OCI-LY3 (cell line): ENCODE measurements at regions not wholly inside any gene's neighbourhood (a gene's known extent, or its start where the extent isn't known, plus 50 kb on each side); places are given as distances from the start of the nearest gene placed in this dataset.

Experiments used
- H2AFZ ChIP-seq: fragments of 200-600, 300-600 bp; shearing (Covaris generic); 2 replicates; pipeline ENCODE4 v1.6.0; 2014; ENCODE audit warnings: antibody characterized with exemption, low read depth, low read length
- H3K27ac ChIP-seq: fragments of 200-600, 300-600 bp; sonication (generic); 2 replicates; pipeline ENCODE4 v1.5.1; 2014; ENCODE audit warnings: mild to moderate bottlenecking, low read length, moderate library complexity, mixed read lengths
- H3K27me3 ChIP-seq: fragments of 200-600, 300-600 bp; sonication (generic); 2 replicates; pipeline ENCODE4 v1.6.1; 2014; ENCODE audit warnings: low read depth, low read length, mixed read lengths
- H3K36me3 ChIP-seq: fragments of 200-600, 300-600 bp; sonication (generic); replicated peaks from 2 replicates; pipeline ENCODE3; 2014; ENCODE audit warnings: low read depth, low read length, mixed read lengths
- H3K4me1 ChIP-seq: fragments of 300-600, 200-600 bp; sonication (generic); 2 replicates; pipeline ENCODE4 v1.6.1; 2014; ENCODE audit warnings: low read length, mixed read lengths
- H3K4me2 ChIP-seq: fragments of 200-600, 300-600 bp; sonication (generic); 2 replicates; pipeline ENCODE4 v1.6.1; 2014; ENCODE audit warnings: low read length, mixed read lengths
- H3K4me3 ChIP-seq: fragments of 300-600, 200-600 bp; sonication (generic); 2 replicates; pipeline ENCODE4 v1.5.1; 2014; ENCODE audit warnings: antibody characterized with exemption, mild to moderate bottlenecking, low read length, moderate library complexity
- H3K79me2 ChIP-seq: fragments of 300-600, 200-600 bp; shearing (Covaris generic); 2 replicates; pipeline ENCODE4 v1.6.1; 2014; ENCODE audit warnings: mild to moderate bottlenecking, low read length, mixed read lengths
- H3K9ac ChIP-seq: fragments of 300-600, 200-600 bp; shearing (Covaris generic); 2 replicates; pipeline ENCODE4 v1.6.0; 2014; ENCODE audit warnings: mild to moderate bottlenecking, low read length, moderate library complexity
- H3K9me3 ChIP-seq: fragments of 200-600, 300-600 bp; shearing (Covaris generic); 2 replicates; pipeline ENCODE4 v1.6.1; 2014; ENCODE audit warnings: low read length, mixed read lengths; ENCODE audit not compliant: insufficient read depth
- H4K20me1 ChIP-seq: fragments of 200-600, 300-600 bp; sonication (generic); 2 replicates; pipeline ENCODE4 v1.6.1; 2016; ENCODE audit warnings: low read length, mixed read lengths; ENCODE audit not compliant: insufficient read depth
- EZH2phosphoT487 ChIP-seq: fragments of 200-600 bp; shearing (Covaris generic); IDR thresholded peaks from 2 replicates; pipeline ENCODE4 v1.6.1; 2018; ENCODE audit warnings: antibody characterized with exemption, mixed run types, low read depth
- TF ChIP-seq, protein P1 (sequence below): fragments of 200-600, 300-600 bp; sonication (generic); IDR thresholded peaks from 2 replicates; pipeline ENCODE4 v1.5.1; 2014; ENCODE audit warnings: antibody characterized with exemption, low read length, low read depth

DNA sequence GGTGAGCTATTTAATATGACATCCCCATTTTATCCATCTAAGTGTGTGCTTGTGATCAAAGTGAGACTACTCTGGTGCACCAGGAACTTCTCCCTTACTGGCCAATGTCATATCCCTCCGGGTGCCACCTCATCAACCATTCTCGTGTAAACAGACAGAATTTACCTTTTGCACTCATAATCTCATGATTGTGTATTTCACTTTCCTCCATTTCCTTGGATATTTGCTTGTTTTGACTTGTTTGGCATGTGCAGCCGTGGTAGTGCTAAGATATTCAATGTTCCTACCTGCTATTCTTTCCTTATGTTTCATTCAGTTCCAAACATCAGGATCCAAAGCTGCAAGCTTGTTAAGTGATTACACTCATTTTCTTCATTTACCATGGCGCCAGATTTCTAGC lies 280.5 kb upstream of the SP8 start:
- Histone ChIP-seq H3K4me3 (no peak overlapping the region), H3K79me2 (no peaks in the 10 kb centered on the region), H2AFZ (no peak overlapping the region), H3K27me3 (no peaks in the 10 kb centered on the region), H3K4me2 (no peak overlapping the region), H3K9me3 (no peaks in the 10 kb centered on the region), H3K36me3 (no peaks in the 10 kb centered on the region), H3K4me1 (peaks cover 18% of the 10 kb centered on the region), H3K9ac (no peak overlapping the region), H3K27ac (no peak overlapping the region), H4K20me1 (no peaks in the 10 kb centered on the region)
- no peak for TF ChIP-seq EZH2phosphoT487
- TF ChIP-seq, protein P1, sequence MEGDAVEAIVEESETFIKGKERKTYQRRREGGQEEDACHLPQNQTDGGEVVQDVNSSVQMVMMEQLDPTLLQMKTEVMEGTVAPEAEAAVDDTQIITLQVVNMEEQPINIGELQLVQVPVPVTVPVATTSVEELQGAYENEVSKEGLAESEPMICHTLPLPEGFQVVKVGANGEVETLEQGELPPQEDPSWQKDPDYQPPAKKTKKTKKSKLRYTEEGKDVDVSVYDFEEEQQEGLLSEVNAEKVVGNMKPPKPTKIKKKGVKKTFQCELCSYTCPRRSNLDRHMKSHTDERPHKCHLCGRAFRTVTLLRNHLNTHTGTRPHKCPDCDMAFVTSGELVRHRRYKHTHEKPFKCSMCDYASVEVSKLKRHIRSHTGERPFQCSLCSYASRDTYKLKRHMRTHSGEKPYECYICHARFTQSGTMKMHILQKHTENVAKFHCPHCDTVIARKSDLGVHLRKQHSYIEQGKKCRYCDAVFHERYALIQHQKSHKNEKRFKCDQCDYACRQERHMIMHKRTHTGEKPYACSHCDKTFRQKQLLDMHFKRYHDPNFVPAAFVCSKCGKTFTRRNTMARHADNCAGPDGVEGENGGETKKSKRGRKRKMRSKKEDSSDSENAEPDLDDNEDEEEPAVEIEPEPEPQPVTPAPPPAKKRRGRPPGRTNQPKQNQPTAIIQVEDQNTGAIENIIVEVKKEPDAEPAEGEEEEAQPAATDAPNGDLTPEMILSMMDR = no peak

- Histone ChIP-seq H3K27me3 (no peaks in the 10 kb centered on the region), H3K79me2 (no peaks in the 10 kb centered on the region), H4K20me1 (no peaks in the 10 kb centered on the region), H3K27ac (no peak overlapping the region), H3K4me1 (peaks cover 19% of the 10 kb centered on the region), H3K9ac (no peak overlapping the region), H3K9me3 (no peaks in the 10 kb centered on the region), H3K36me3 (no peaks in the 10 kb centered on the region), H3K4me2 (no peak overlapping the region), H2AFZ (no peak overlapping the region), H3K4me3 (no peak overlapping the region)
- TF ChIP-seq, protein P1 = no peak
- TF ChIP-seq EZH2phosphoT487 = no peak
Measured at GRCh38 chr7:21070571-21071090, 283.9 kb upstream of the SP8 start.

DNA sequence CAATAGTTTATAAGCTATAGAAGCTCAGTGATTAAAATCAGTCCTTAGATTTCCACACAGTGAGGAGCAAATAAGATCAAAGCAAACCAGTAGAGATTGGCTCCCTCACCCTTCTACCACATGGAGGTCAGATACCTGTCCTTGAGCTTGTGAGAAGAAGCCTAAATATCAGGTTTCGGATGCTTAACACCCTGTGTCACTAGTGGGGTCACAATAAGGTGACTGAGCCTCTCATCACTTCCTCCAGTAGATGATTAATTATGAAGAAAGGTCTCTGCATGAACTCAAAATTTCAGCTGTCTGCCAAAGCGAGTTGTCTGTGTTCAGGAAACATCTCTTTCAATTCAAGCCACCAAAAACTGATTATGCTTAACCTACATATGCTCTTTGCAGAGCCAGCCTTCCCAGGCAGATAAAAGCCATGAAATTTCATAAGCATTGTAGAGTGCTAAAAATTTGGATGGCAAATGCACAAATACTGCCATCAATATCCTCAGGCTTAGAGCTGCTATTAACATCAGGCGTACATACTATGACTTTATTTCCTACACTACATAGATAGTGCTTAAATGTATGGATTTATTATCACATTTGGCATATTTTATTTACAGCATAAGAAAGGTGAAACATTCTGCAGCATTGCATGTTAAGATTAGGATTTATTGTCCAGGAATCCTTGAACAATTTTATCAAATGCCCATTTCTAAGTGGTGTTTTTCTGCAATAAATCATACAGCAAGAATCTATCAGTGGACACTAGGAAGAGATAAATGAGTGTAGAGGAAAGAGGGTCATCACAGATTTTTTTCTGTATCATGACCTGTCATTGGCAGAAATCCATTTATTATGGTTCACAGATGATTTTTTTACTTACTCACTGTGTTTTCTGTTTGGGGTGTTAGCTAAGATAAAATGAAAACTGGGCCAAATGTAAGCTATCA lies 285.1 kb upstream of the SP8 start:
- no peak overlapping the region for H2AFZ ChIP-seq
- H3K4me2 ChIP-seq = peak overlapping the region; percentile 41

GRCh38 chr7:21076054-21076453 lies 289.4 kb upstream of the SP8 start:
- H3K4me2 ChIP-seq = no peak overlapping the region
- TF ChIP-seq, protein P1 = no peak
- TF ChIP-seq EZH2phosphoT487 = no peak

More for the DNA sequence above, 285.1 kb upstream of the SP8 start:
- no peaks in the 10 kb centered on the region for H4K20me1 ChIP-seq
- no peaks in the 10 kb centered on the region for H3K9me3 ChIP-seq
- no peaks in the 10 kb centered on the region for H3K79me2 ChIP-seq
- no peak for TF ChIP-seq EZH2phosphoT487
- TF ChIP-seq, protein P1 = no peak
- no peak overlapping the region; the same call in 1 of the 2 replicates for H3K27ac ChIP-seq
- H3K4me3 ChIP-seq = no peak overlapping the region
- peaks cover 20% of the 10 kb centered on the region for H3K4me1 ChIP-seq
- no peaks in the 10 kb centered on the region for H3K27me3 ChIP-seq
- no peaks in the 10 kb centered on the region for H3K36me3 ChIP-seq
- H3K9ac ChIP-seq = no peak overlapping the region

More at GRCh38 chr7:21076054-21076453, 289.4 kb upstream of the SP8 start:
- Histone ChIP-seq H3K4me3 (no peak overlapping the region), H3K9me3 (no peaks in the 10 kb centered on the region), H3K36me3 (no peaks in the 10 kb centered on the region), H3K27ac (no peak overlapping the region), H4K20me1 (no peaks in the 10 kb centered on the region), H3K27me3 (no peaks in the 10 kb centered on the region), H3K9ac (no peak overlapping the region), H3K79me2 (no peaks in the 10 kb centered on the region), H2AFZ (no peak overlapping the region), H3K4me1 (peaks cover 30% of the 10 kb centered on the region)
